Neuronal stem cell (in vitro differentiated cells): ENCODE measurements at regions not wholly inside any gene's neighbourhood (a gene's known extent, or its start where the extent isn't known, plus 50 kb on each side); places are given as distances from the start of the nearest gene placed in this dataset.

Experiments
- DNase-seq: peaks from one replicate; pipeline ENCODE4 v3.0.0-alpha.2; 2013; ENCODE audit warnings: low spot score
- H2AFZ ChIP-seq: one replicate; pipeline ENCODE4 v1.6.1; 2013; ENCODE audit warnings: mild to moderate bottlenecking, low read length, inconsistent platforms
- H2AK5ac ChIP-seq: 2 replicates; pipeline ENCODE4 v1.6.1; 2013; ENCODE audit warnings: low read depth, mild to moderate bottlenecking, inconsistent platforms, low read length, moderate library complexity, mixed read lengths
- H2BK120ac ChIP-seq: 2 replicates; pipeline ENCODE4 v1.6.1; 2013; ENCODE audit warnings: low read depth, mild to moderate bottlenecking, inconsistent platforms, low read length, moderate library complexity, mixed read lengths
- H2BK12ac ChIP-seq: one replicate; pipeline ENCODE4 v1.6.1; 2013; ENCODE audit warnings: low read length, inconsistent platforms
- H2BK15ac ChIP-seq: 2 replicates; pipeline ENCODE4 v1.6.1; 2013; ENCODE audit warnings: mild to moderate bottlenecking, low read length, inconsistent platforms, mixed read lengths
- H2BK5ac ChIP-seq: one replicate; pipeline ENCODE4 v1.6.1; 2013; ENCODE audit warnings: inconsistent platforms, mild to moderate bottlenecking, low read length, moderate library complexity
- H3K14ac ChIP-seq: one replicate; pipeline ENCODE4 v1.6.1; 2013; ENCODE audit warnings: low read length, inconsistent platforms
- H3K18ac ChIP-seq: 2 replicates; pipeline ENCODE4 v1.6.1; 2013; ENCODE audit warnings: low read length, inconsistent platforms
- H3K23ac ChIP-seq: 2 replicates; pipeline ENCODE4 v1.6.1; 2013; ENCODE audit warnings: low read depth, mild to moderate bottlenecking, mixed read lengths, low read length, inconsistent platforms; ENCODE audit not compliant: poor library complexity
- H3K27ac ChIP-seq: replicated peaks from 3 replicates; pipeline ENCODE4 v1.5.1; 2013; ENCODE audit warnings: low read length, inconsistent platforms
- H3K27me3 ChIP-seq, 3 experiments: 2 replicates each; pipeline ENCODE4 v1.6.1; 2013; ENCODE audit warnings: low read length in 3 of 3, mild to moderate bottlenecking in 2 of 3, inconsistent platforms in 1 of 3, low read depth in 1 of 3, mixed read lengths in 1 of 3, moderate library complexity in 1 of 3; ENCODE audit not compliant: control insufficient read depth in 3 of 3, insufficient read depth in 3 of 3
- H3K36me3 ChIP-seq, 2 donors: replicated peaks in 1 of 2; 2 replicates each; pipeline ENCODE4 v1.6.1; 2013; ENCODE audit warnings: low read length in 2 of 2; ENCODE audit not compliant: control insufficient read depth in 2 of 2, insufficient read depth in 2 of 2
- H3K4ac ChIP-seq: 2 replicates; pipeline ENCODE4 v1.6.1; 2013; ENCODE audit warnings: inconsistent platforms, mild to moderate bottlenecking, low read length, moderate library complexity
- H3K4me1 ChIP-seq, 2 donors: 1 replicate in 1 of 2; 2 replicates in 1 of 2; pipeline ENCODE4 v1.6.1; 2013; ENCODE audit warnings: low read length in 2 of 2, low read depth in 1 of 2; ENCODE audit not compliant: control insufficient read depth in 2 of 2, insufficient read depth in 1 of 2
- H3K4me2 ChIP-seq: one replicate; pipeline ENCODE4 v1.6.1; 2013; ENCODE audit warnings: mild to moderate bottlenecking, low read length, inconsistent platforms; ENCODE audit not compliant: insufficient read depth, poor library complexity, severe bottlenecking
- H3K4me3 ChIP-seq, 2 donors: 2 replicates each; pipeline ENCODE4 v1.5.1; 2013; ENCODE audit warnings: low read length in 2 of 2, mild to moderate bottlenecking in 2 of 2, inconsistent platforms in 1 of 2, moderate library complexity in 1 of 2
- H3K79me1 ChIP-seq: one replicate; pipeline ENCODE4 v1.6.1; 2013; ENCODE audit warnings: low read depth, mild to moderate bottlenecking, inconsistent platforms, low read length, moderate library complexity
- H3K9ac ChIP-seq: one replicate; pipeline ENCODE4 v1.6.1; 2013; ENCODE audit warnings: mild to moderate bottlenecking, low read depth, low read length, inconsistent platforms; ENCODE audit not compliant: poor library complexity
- H3K9me3 ChIP-seq, 2 donors: replicated peaks in 1 of 2; 2 replicates each; pipeline versions ENCODE3 to v1.6.1; 2013; ENCODE audit warnings: low read length in 2 of 2, mild to moderate bottlenecking in 2 of 2, inconsistent platforms in 1 of 2, low read depth in 1 of 2, mixed read lengths in 1 of 2, moderate library complexity in 1 of 2; ENCODE audit not compliant: control insufficient read depth in 2 of 2, insufficient read depth in 1 of 2
- H4K8ac ChIP-seq: one replicate; pipeline ENCODE4 v1.6.1; 2013; ENCODE audit warnings: low read depth, mild to moderate bottlenecking, inconsistent platforms, low read length, moderate library complexity
- H4K91ac ChIP-seq: one replicate; pipeline ENCODE4 v1.6.1; 2013; ENCODE audit warnings: low read length, low read depth, mild to moderate bottlenecking, inconsistent platforms; ENCODE audit not compliant: poor library complexity
- WGBS, 2 donors: extraction: QIAGEN DNeasy Blood & Tissue Kit; methylation state at CpG; one replicate each; pipeline ENCODE4 v1.1.7; 2013; ENCODE audit warnings: missing lambda C conversion rate in 2 of 2, mixed read lengths in 1 of 2; ENCODE audit not compliant: insufficient read length in 2 of 2, insufficient replicate concordance in 1 of 2; ENCODE audit errors: extremely low coverage in 2 of 2; 5-methylcytosine and 5-hydroxymethylcytosine counted together

GRCh38 chrX:40488296-40488695 is 92.5 kb upstream of the ATP6AP2 start:
- Histone ChIP-seq H2BK12ac (no peak overlapping the region), H4K91ac (no peak overlapping the region), H3K4me1 (peaks cover 0 to 2% of the 10 kb centered on the region in 2 donors), H3K27me3 (no peaks in the 10 kb centered on the region), H3K4me3 (no peak overlapping the region), H3K18ac (no peak overlapping the region), H3K4me2 (no peak overlapping the region), H2BK120ac (no peak overlapping the region), H2AFZ (no peak overlapping the region), H3K9ac (no peak overlapping the region), H3K9me3 (no peaks in the 10 kb centered on the region), H2AK5ac (no peak overlapping the region), H2BK5ac (no peak overlapping the region), H3K36me3 (no peaks in the 10 kb centered on the region), H2BK15ac (no peak overlapping the region), H3K4ac (no peak overlapping the region), H3K79me1 (no peaks in the 10 kb centered on the region), H3K23ac (no peak overlapping the region), H3K14ac (no peak overlapping the region), H3K27ac (no peak overlapping the region), H4K8ac (no peak overlapping the region)
- WGBS, 2 donors = no CpG with 5 or more reads among the region's 4 CpGs
- no peak for DNase-seq

- no peak overlapping the region for H3K14ac ChIP-seq
- H3K9ac ChIP-seq = no peak overlapping the region
- no peak overlapping the region for H3K4me2 ChIP-seq
- no peaks in the 10 kb centered on the region for H3K36me3 ChIP-seq
- H3K4me3 ChIP-seq = no peak overlapping the region
- no peak overlapping the region for H2BK15ac ChIP-seq
- H3K23ac ChIP-seq = no peak overlapping the region
- H3K27ac ChIP-seq = no peak overlapping the region
- H4K8ac ChIP-seq = no peak overlapping the region
- H2AFZ ChIP-seq = no peak overlapping the region
- no CpG with 5 or more reads among the region's 1 CpG for WGBS, 2 donors
- DNase-seq = no peak
- peaks cover 0 to 2% of the 10 kb centered on the region in 2 donors for H3K4me1 ChIP-seq
- H3K79me1 ChIP-seq = no peaks in the 10 kb centered on the region
- H2BK12ac ChIP-seq = no peak overlapping the region
- H3K9me3 ChIP-seq = no peaks in the 10 kb centered on the region
- H2BK5ac ChIP-seq = no peak overlapping the region
- H3K27me3 ChIP-seq = no peaks in the 10 kb centered on the region
- H3K18ac ChIP-seq = no peak overlapping the region
- H2AK5ac ChIP-seq = no peak overlapping the region
- no peak overlapping the region for H4K91ac ChIP-seq
- no peak overlapping the region for H3K4ac ChIP-seq
- no peak overlapping the region for H2BK120ac ChIP-seq
Measured at GRCh38 chrX:40485973-40486372, 94.8 kb upstream of the ATP6AP2 start.

- no peak overlapping the region for H3K18ac ChIP-seq
- no peak for DNase-seq
- WGBS, 2 donors = no CpG with 5 or more reads among the region's 6 CpGs
- no peak overlapping the region for H3K4me3 ChIP-seq
- H3K79me1 ChIP-seq = no peaks in the 10 kb centered on the region
- H2BK12ac ChIP-seq = no peak overlapping the region
- no peak overlapping the region for H3K23ac ChIP-seq
- H4K8ac ChIP-seq = no peak overlapping the region
- no peaks in the 10 kb centered on the region for H3K9me3 ChIP-seq
- no peak overlapping the region for H3K9ac ChIP-seq
- H3K4me1 ChIP-seq = peaks cover 0 to 2% of the 10 kb centered on the region in 2 donors
- no peak overlapping the region for H2BK5ac ChIP-seq
- H2AK5ac ChIP-seq = no peak overlapping the region
- H4K91ac ChIP-seq = no peak overlapping the region
- H3K36me3 ChIP-seq = no peaks in the 10 kb centered on the region
- no peak overlapping the region for H2BK15ac ChIP-seq
- no peak overlapping the region for H2BK120ac ChIP-seq
- no peak overlapping the region for H3K4me2 ChIP-seq
- H3K27ac ChIP-seq = no peak overlapping the region
- no peaks in the 10 kb centered on the region for H3K27me3 ChIP-seq
- no peak overlapping the region for H3K4ac ChIP-seq
- no peak overlapping the region for H3K14ac ChIP-seq
- H2AFZ ChIP-seq = no peak overlapping the region
Measured at GRCh38 chrX:40485102-40485826, 95.5 kb upstream of the ATP6AP2 start.

- Histone ChIP-seq H2AFZ (no peak overlapping the region), H2BK12ac (no peak overlapping the region), H3K9ac (no peak overlapping the region), H2BK5ac (no peak overlapping the region), H3K27ac (no peak overlapping the region), H3K27me3 (no peaks in the 10 kb centered on the region), H4K91ac (no peak overlapping the region), H3K14ac (no peak overlapping the region), H2BK120ac (no peak overlapping the region), H2AK5ac (no peak overlapping the region), H3K4me1 (peaks cover 0 to 2% of the 10 kb centered on the region in 2 donors), H3K18ac (no peak overlapping the region), H2BK15ac (no peak overlapping the region), H3K79me1 (no peaks in the 10 kb centered on the region), H3K4me2 (no peak overlapping the region), H3K4ac (no peak overlapping the region), H4K8ac (no peak overlapping the region), H3K4me3 (no peak overlapping the region), H3K9me3 (no peaks in the 10 kb centered on the region), H3K36me3 (no peaks in the 10 kb centered on the region), H3K23ac (no peak overlapping the region)
- no CpG with 5 or more reads among the region's 8 CpGs for WGBS, 2 donors
- no peak for DNase-seq
Measured at GRCh38 chrX:40484408-40485091, 96.2 kb upstream of the ATP6AP2 start.
